Upper lobe of right lung (tissue), 1 donor: ENCODE measurements at regions not wholly inside any gene's neighbourhood (a gene's known extent, or its start where the extent isn't known, plus 50 kb on each side); places are given as distances from the start of the nearest gene placed in this dataset.

Experiments
- ATAC-seq: fragments of 200-7000 bp; cut with Tn5 transposase; one replicate; pipeline ENCODE4 v1.9.1; 2020; ENCODE audit warnings: mild to moderate bottlenecking, moderate library complexity
- DNase-seq: peaks from one replicate; pipeline ENCODE4 v3.0.0-alpha.2; 2020
- H3K27ac ChIP-seq: fragments of 200-600 bp; one replicate; pipeline ENCODE4 v1.8.0; 2022
- H3K27me3 ChIP-seq: fragments of 200-600 bp; one replicate; pipeline ENCODE4 v1.8.0; 2022; ENCODE audit warnings: mild to moderate bottlenecking
- H3K36me3 ChIP-seq: fragments of 200-600 bp; one replicate; pipeline ENCODE4 v1.8.0; 2022
- H3K4me1 ChIP-seq: fragments of 200-600 bp; one replicate; pipeline ENCODE4 v1.8.0; 2022
- H3K4me3 ChIP-seq: fragments of 200-600 bp; one replicate; pipeline ENCODE4 v1.8.0; 2022; ENCODE audit warnings: mild to moderate bottlenecking
- H3K9me3 ChIP-seq: fragments of 200-600 bp; one replicate; pipeline ENCODE4 v1.8.0; 2022
- CTCF ChIP-seq: fragments of 200-600 bp; IDR thresholded peaks from one replicate; pipeline ENCODE4 v1.8.0; 2022; ENCODE audit warnings: antibody characterized with exemption
- intact Hi-C: fragments of 100-400 bp; cut with DNase I; formaldehyde crosslinking; loops from one replicate; pipeline ENCODE4 v1.11.0; 2022
- donor health status: DM: no; HTN: yes; CAD: no; lungs with severe emphysema.

GRCh38 chr6:3946778-3947177, 97.6 kb downstream of the FAM50B start:
- no peak for DNase-seq
- Histone ChIP-seq H3K36me3 (no peaks in the 10 kb centered on the region), H3K27me3 (no peaks in the 10 kb centered on the region), H3K9me3 (no peaks in the 10 kb centered on the region), H3K4me1 (no peaks in the 10 kb centered on the region), H3K4me3 (no peak overlapping the region), H3K27ac (no peak overlapping the region)
- TF ChIP-seq CTCF: no peak
- intact Hi-C loops: no loop called here
- ATAC-seq: no peak

GRCh38 chr6:3948866-3949265, 99.7 kb downstream of the FAM50B start:
- Histone ChIP-seq H3K27me3 (no peaks in the 10 kb centered on the region), H3K4me3 (no peak overlapping the region), H3K27ac (no peak overlapping the region), H3K4me1 (no peaks in the 10 kb centered on the region), H3K36me3 (no peaks in the 10 kb centered on the region), H3K9me3 (no peaks in the 10 kb centered on the region)
- DNase-seq: no peak
- TF ChIP-seq CTCF: no peak
- intact Hi-C loops: no loop called here
- ATAC-seq: no peak

GRCh38 chr6:3949521-3949920, 100.3 kb downstream of the FAM50B start:
- intact Hi-C loops: no loop called here
- Histone ChIP-seq H3K27ac (no peak overlapping the region), H3K9me3 (no peaks in the 10 kb centered on the region), H3K4me1 (no peaks in the 10 kb centered on the region), H3K4me3 (no peak overlapping the region), H3K36me3 (no peaks in the 10 kb centered on the region), H3K27me3 (no peaks in the 10 kb centered on the region)
- no peak for TF ChIP-seq CTCF
- ATAC-seq (no peak), DNase-seq (no peak)

- Histone ChIP-seq H3K4me3 (no peak overlapping the region), H3K27ac (no peak overlapping the region), H3K27me3 (no peaks in the 10 kb centered on the region), H3K36me3 (no peaks in the 10 kb centered on the region), H3K4me1 (no peaks in the 10 kb centered on the region), H3K9me3 (no peaks in the 10 kb centered on the region)
- intact Hi-C loops: no loop called here
- DNase-seq: no peak
- no peak for TF ChIP-seq CTCF
- ATAC-seq: no peak
These were observed 106.9 kb downstream of the FAM50B start for GRCh38 chr6:3956054-3956453.

GRCh38 chr6:3957321-3957720, 108.1 kb downstream of the FAM50B start:
- no peaks in the 10 kb centered on the region for H3K4me1 ChIP-seq
- no peak for DNase-seq
- intact Hi-C loops: no loop called here
- no peaks in the 10 kb centered on the region for H3K27me3 ChIP-seq
- H3K4me3 ChIP-seq: no peak overlapping the region
- no peak overlapping the region for H3K27ac ChIP-seq
- H3K36me3 ChIP-seq: no peaks in the 10 kb centered on the region
- TF ChIP-seq CTCF: no peak
- H3K9me3 ChIP-seq: no peaks in the 10 kb centered on the region
- no peak for ATAC-seq

- no peaks in the 10 kb centered on the region for H3K4me1 ChIP-seq
- no peak overlapping the region for H3K27ac ChIP-seq
- DNase-seq (no peak), ATAC-seq (no peak)
- TF ChIP-seq CTCF: no peak
- no peaks in the 10 kb centered on the region for H3K27me3 ChIP-seq
- intact Hi-C loops: no loop called here
- H3K36me3 ChIP-seq: no peaks in the 10 kb centered on the region
- H3K4me3 ChIP-seq: no peak overlapping the region
- no peaks in the 10 kb centered on the region for H3K9me3 ChIP-seq
These were observed 109.1 kb downstream of the FAM50B start for GRCh38 chr6:3958255-3958654.
